SU-DHL-6 (cell line): ENCODE measurements at regions not wholly inside any gene's neighbourhood (a gene's known extent, or its start where the extent isn't known, plus 50 kb on each side); places are given as distances from the start of the nearest gene placed in this dataset.
"Not testable (repeated sequence)": the region's sequence is repeated elsewhere in the genome, so short reads cannot be mapped to it uniquely, and the experiment has no call there.

Experiments
- H2AFZ ChIP-seq: fragments of 200-600 bp; sonication (generic); 2 replicates; pipeline ENCODE4 v1.6.1; 2014; ENCODE audit warnings: low read depth, mild to moderate bottlenecking, moderate library complexity, mixed read lengths, antibody characterized with exemption, low read length; ENCODE audit not compliant: severe bottlenecking
- H3F3A ChIP-seq: fragments of 200-600 bp; shearing (Covaris generic); 2 replicates; pipeline ENCODE4 v1.6.0; 2016; ENCODE audit warnings: antibody characterized with exemption, mild to moderate bottlenecking; ENCODE audit not compliant: insufficient read depth
- H3K27ac ChIP-seq: fragments of 200-600 bp; sonication (generic); 2 replicates; pipeline ENCODE4 v1.5.1; 2016; ENCODE audit warnings: low read depth, mild to moderate bottlenecking, low read length, moderate library complexity, mixed read lengths
- H3K27me3 ChIP-seq: fragments of 200-600 bp; sonication (generic), shearing (Covaris generic); 2 replicates; pipeline ENCODE4 v1.6.0; 2014; ENCODE audit warnings: mild to moderate bottlenecking, low read length
- H3K36me3 ChIP-seq: fragments of 200-600 bp; sonication (generic); 2 replicates; pipeline ENCODE4 v1.6.1; 2014; ENCODE audit warnings: mild to moderate bottlenecking, low read length, mixed read lengths
- H3K4me2 ChIP-seq: fragments of 300-600, 200-600 bp; shearing (Covaris generic), sonication (generic); 2 replicates; pipeline ENCODE4 v1.6.0; 2014; ENCODE audit warnings: low read length, low read depth, mild to moderate bottlenecking; ENCODE audit not compliant: poor library complexity, severe bottlenecking
- H3K4me3 ChIP-seq: fragments of 200-600 bp; sonication (generic); 2 replicates; pipeline ENCODE4 v1.5.1; 2014; ENCODE audit warnings: antibody characterized with exemption, low read length, mild to moderate bottlenecking, mixed read lengths; ENCODE audit not compliant: insufficient read depth, poor library complexity, severe bottlenecking
- H3K79me2 ChIP-seq: fragments of 200-600 bp; sonication (generic); 2 replicates; pipeline ENCODE4 v1.6.1; 2014; ENCODE audit warnings: mild to moderate bottlenecking, low read length, moderate library complexity; ENCODE audit not compliant: insufficient read depth
- H3K9ac ChIP-seq: fragments of 200-600 bp; sonication (generic); 2 replicates; pipeline ENCODE4 v1.7.0; 2014; ENCODE audit warnings: mild to moderate bottlenecking, low read length
- H3K9me2 ChIP-seq: fragments of 200-600 bp; sonication (generic); replicated peaks from 2 replicates; pipeline ENCODE4 v1.6.1; 2014; ENCODE audit warnings: low read length; ENCODE audit not compliant: insufficient read depth
- H3K9me3 ChIP-seq: fragments of 200-600 bp; sonication (generic); 2 replicates; pipeline ENCODE4 v1.6.1; 2014; ENCODE audit warnings: low read length, mixed read lengths; ENCODE audit not compliant: insufficient read depth
- H4K20me1 ChIP-seq: fragments of 200-600 bp; sonication (generic); 2 replicates; pipeline ENCODE4 v1.6.1; 2014; ENCODE audit warnings: low read depth, mild to moderate bottlenecking, antibody characterized with exemption, low read length, moderate library complexity, mixed read lengths
- CTCF ChIP-seq: fragments of 200-600 bp; sonication (generic); IDR thresholded peaks from one replicate; pipeline ENCODE4 v1.5.1; 2017; ENCODE audit warnings: antibody characterized with exemption, mild to moderate bottlenecking, low read length, moderate library complexity; ENCODE audit not compliant: insufficient read depth, poor library complexity, severe bottlenecking
- EZH2phosphoT487 ChIP-seq: fragments of 200-600 bp; sonication (generic), shearing (Covaris generic); conservative IDR thresholded peaks from 2 replicates; pipeline ENCODE4 v1.6.1; 2018; ENCODE audit warnings: mild to moderate bottlenecking, antibody characterized with exemption, low read length, moderate library complexity, mixed read lengths

GRCh38 chr1:55773211-55773940 lies 558.2 kb upstream of the USP24 start:
- no peaks in the 10 kb centered on the region; the same call in 1 of the 2 replicates for H3K9me3 ChIP-seq
- no peak overlapping the region for H3K4me2 ChIP-seq
- H2AFZ ChIP-seq: no peak overlapping the region
- TF ChIP-seq CTCF (no peak), EZH2phosphoT487 (no peak)
- no peaks in the 10 kb centered on the region for H3K79me2 ChIP-seq
- no peak overlapping the region for H3K4me3 ChIP-seq
- H3K9ac ChIP-seq: no peak overlapping the region
- no peaks in the 10 kb centered on the region for H3K9me2 ChIP-seq
- H4K20me1 ChIP-seq: no peaks in the 10 kb centered on the region; the same call in 1 of the 2 replicates
- H3K36me3 ChIP-seq: no peaks in the 10 kb centered on the region
- no peak overlapping the region for H3K27ac ChIP-seq
- no peaks in the 10 kb centered on the region for H3F3A ChIP-seq
- H3K27me3 ChIP-seq: no peaks in the 10 kb centered on the region

GRCh38 chr1:55768327-55768952 lies 553.3 kb upstream of the USP24 start:
- H3K4me3 ChIP-seq: no peak overlapping the region
- no peaks in the 10 kb centered on the region for H3F3A ChIP-seq
- no peaks in the 10 kb centered on the region for H3K79me2 ChIP-seq
- no peak overlapping the region for H3K27ac ChIP-seq
- no peaks in the 10 kb centered on the region; the same call in 1 of the 2 replicates for H4K20me1 ChIP-seq
- TF ChIP-seq CTCF (no peak), EZH2phosphoT487 (no peak)
- H3K27me3 ChIP-seq: no peaks in the 10 kb centered on the region
- H3K36me3 ChIP-seq: no peaks in the 10 kb centered on the region
- no peaks in the 10 kb centered on the region for H3K9me2 ChIP-seq
- no peaks in the 10 kb centered on the region; the same call in 1 of the 2 replicates for H3K9me3 ChIP-seq
- H3K9ac ChIP-seq: no peak overlapping the region
- H2AFZ ChIP-seq: no peak overlapping the region
- no peak overlapping the region for H3K4me2 ChIP-seq

- H2AFZ ChIP-seq: no peak overlapping the region
- H3K36me3 ChIP-seq: no peaks in the 10 kb centered on the region
- H3K9me3 ChIP-seq: no peaks in the 10 kb centered on the region; the same call in 1 of the 2 replicates
- no peak overlapping the region for H3K4me3 ChIP-seq
- no peak overlapping the region for H3K9ac ChIP-seq
- TF ChIP-seq EZH2phosphoT487 (no peak), CTCF (no peak)
- no peak overlapping the region for H3K4me2 ChIP-seq
- H3K79me2 ChIP-seq: no peaks in the 10 kb centered on the region
- no peaks in the 10 kb centered on the region for H3K27me3 ChIP-seq
- H4K20me1 ChIP-seq: no peaks in the 10 kb centered on the region
- no peaks in the 10 kb centered on the region for H3F3A ChIP-seq
- no peak overlapping the region for H3K27ac ChIP-seq
- H3K9me2 ChIP-seq: no peaks in the 10 kb centered on the region
Observed at GRCh38 chr1:55767171-55767570, 552.0 kb upstream of the USP24 start.

GRCh38 chr1:55765505-55765904 lies 550.3 kb upstream of the USP24 start:
- not testable (repeated sequence) for H3K9ac ChIP-seq, H2AFZ ChIP-seq, H3K79me2 ChIP-seq, H4K20me1 ChIP-seq, H3K9me3 ChIP-seq, H3K27ac ChIP-seq, H3K27me3 ChIP-seq, H3K9me2 ChIP-seq, H3K4me2 ChIP-seq, H3K36me3 ChIP-seq, H3F3A ChIP-seq, H3K4me3 ChIP-seq
